GM21526 (cell line): ENCODE measurements at regions not wholly inside any gene's neighbourhood (a gene's known extent, or its start where the extent isn't known, plus 50 kb on each side); places are given as distances from the start of the nearest gene placed in this dataset.
"Not testable (repeated sequence)": the region's sequence is repeated elsewhere in the genome, so short reads cannot be mapped to it uniquely, and the experiment has no call there.

ENCODE experiments used
- ATAC-seq: cut with Tn5 transposase; IDR thresholded peaks from one replicate; pipeline ENCODE4 v1.9.1; 2021; ENCODE audit warnings: moderate library complexity; ENCODE audit not compliant: unreplicated experiment, low FRiP score

DNA sequence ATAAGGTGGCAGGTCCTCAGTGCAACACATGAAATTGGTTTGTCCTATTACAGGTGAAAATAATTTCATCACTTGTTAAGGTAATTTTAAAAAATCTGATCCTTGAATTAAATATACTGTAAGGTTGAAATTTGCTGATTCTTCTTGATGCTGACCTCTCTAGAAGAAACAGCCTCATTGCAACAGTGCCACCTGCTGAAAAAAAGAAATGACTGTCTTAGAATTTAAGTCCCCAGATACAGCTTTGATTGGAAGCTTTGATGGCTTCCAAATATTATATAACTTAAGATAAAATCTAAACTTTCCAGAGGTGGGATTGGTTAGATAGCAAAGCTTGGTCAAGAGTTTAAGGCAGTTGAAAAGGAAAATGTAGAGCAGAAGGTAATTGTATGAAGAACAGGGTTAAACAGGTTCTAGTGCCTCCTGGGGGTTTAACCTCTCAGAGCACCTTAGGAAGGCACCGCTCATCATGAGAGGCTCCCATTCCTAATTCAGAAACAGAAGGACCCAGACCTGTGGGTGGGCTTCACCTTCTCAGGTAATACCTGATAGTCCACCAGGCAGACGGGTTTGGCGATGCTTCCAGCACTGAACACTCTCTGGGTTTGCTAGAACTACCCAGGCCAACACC is 401.0 kb downstream of the PAX1 start:
- no peak for ATAC-seq

DNA sequence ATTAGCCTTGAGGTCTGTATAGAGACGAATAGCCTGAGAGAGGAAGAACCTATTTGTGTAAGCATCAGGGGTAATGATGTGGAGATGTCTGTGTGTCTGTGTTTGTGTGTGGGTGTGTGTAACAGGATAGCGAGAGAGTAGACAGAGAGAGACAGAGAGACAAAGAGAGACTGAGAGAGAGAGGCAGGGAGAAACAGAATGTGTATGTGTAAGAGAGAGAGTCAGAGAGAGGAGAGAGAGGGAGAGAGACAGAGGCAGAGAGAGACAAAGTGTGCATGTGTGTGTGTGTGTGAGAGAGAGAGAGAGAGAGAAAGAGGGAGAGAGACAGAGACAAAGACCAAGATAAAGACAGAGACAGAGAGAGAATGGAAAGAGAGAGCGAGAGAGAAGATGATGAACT is 396.1 kb downstream of the PAX1 start:
- ATAC-seq, result no peak

DNA sequence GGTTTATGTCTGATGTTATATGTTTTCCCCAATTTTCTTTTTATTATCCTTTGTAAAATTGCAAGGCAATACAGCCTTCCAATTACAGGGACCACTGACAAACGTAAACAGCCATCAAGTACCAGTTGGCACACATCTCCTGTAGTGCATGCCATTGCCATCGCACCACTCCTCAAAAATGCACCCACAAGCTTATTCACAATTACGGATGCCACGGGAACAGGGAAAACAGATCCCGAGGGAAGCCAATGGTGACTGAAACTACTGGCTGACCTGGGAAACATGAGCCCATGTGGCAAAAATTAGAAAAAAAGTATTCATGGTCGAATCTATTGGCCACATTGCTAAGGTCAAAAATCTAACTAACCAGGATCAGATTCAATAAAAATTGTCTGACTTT is 395.2 kb downstream of the PAX1 start:
- ATAC-seq, result no peak

DNA sequence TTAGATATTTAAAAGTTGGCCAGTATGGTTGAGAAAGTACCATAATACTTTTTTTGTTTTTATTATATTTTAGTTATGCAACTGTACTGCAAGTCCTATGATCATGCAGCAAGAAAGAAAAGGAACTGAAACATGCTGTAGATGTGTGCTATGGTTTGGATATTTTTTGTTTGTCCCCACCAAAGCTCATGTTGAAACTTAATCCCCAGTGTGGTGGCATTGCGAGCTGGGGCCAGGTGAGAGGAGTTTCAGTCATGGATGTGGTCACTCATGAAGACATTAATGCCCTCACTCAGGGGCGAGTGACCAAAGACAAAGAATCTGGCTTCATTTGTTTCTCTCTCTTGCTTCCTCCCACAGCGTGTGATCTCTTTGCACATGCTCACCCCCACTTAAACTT is 393.9 kb downstream of the PAX1 start:
- ATAC-seq, result no peak

DNA sequence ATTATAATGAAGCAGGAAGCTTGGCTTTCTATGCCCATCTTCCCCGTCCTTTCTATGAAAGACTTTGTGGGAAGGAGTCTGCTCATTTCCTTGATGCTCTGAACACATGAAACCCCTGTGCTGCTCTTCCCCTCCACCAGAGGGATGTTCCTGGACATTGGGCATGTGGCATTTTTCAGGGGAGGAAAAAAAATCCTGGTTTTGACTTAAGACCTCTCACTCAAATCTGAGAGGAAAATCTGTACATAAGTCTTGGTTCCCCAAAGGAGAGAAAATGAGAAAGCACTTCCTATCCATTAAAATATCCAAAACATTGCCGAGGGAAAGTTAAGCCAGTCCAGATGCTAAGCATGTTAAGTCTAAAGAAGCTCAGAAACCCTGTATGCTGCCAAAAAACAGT is 393.0 kb downstream of the PAX1 start:
- no peak for ATAC-seq

DNA sequence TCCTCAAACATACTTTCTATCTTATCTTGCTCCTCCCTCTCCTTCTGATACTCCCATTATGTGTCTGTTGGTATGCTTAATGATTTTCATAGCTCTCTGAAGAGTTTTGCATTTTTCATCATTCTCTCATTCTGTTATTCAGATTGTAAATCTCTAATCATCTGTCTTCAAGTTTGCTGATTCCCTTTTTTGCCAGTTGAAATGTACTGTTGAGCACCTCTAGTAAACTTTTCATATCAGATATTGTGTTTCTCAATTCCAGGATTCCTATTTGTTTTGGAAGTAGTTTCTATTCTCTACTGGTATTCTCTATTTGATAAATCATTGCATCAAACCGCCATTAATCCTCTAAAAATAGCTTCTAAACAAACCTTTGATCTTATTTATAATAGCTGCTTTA is 387.7 kb downstream of the PAX1 start:
- no peak for ATAC-seq

DNA sequence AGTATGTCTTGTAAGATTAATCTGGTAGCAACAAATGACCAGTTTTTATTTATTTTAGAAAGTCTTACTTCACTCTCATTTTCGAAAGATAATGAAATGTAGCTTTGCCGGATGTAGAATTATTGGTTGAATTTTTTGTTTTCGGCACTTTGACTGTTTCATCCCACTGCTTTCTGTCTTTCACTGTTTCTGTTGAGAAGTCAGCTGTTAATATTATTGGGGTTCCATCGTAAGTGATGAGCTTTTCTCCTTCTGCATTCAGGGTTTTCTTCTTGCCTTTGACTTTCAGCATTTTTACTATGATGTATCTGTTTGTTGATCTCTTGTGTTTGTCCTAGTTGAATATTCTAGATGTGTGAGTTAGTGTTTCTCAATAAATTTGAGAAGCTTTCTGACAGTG is 383.4 kb downstream of the PAX1 start:
- ATAC-seq, result no peak

DNA sequence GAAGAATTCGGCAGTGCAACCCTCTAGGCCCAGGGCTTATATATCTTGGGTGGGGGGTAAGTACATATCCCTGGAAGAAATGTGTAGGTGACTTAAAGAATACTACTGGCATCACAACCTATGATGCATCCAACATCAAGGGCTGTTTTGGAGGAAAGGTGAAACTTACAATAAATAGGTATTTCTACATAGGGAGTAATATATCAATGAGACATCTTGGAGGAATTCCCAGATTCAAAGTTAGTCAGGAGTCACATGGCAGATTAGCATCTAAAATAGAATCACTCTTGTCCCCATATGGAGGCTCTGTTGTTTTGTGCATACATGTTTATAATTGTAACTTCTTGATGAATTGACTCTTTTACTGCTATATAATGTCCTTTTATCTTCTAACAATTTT is 375.5 kb downstream of the PAX1 start:
- no peak for ATAC-seq

DNA sequence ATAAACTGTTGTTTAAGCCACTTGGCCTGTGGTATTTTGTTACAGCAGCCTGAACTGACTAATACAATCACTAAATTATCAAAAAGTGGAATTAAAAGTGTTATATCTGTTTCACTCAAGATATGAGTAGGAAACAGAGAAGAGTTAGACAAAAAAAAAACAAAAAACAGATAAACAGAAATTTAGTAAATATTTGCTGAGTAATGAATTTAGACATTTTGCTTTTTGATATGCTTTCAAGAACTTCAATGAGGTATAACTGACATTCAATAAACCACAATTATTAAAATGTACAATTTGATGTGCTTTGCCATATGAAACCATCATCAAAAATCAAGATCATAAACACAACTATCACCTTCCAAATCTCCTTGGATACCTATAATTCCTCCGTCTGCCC is 369.2 kb downstream of the PAX1 start:
- no peak for ATAC-seq

DNA sequence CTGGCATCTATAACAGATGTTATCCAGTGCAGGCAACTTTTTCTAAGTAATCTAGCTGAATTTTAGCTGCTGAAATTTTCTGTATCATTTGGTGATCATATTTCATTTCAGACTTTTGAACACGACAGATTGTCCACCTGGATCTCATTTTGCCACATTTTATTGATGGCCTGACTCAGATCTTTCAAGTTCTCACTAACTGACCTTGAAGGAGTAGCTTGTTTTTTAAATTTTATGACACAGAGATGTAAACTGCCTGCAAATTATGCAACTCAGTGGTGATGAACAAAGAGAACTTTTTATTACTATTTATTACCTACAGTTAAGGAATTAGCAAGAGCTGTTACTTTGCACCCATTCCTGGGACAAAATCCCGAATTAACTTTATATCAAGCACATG is 366.4 kb downstream of the PAX1 start:
- ATAC-seq, result no peak

DNA sequence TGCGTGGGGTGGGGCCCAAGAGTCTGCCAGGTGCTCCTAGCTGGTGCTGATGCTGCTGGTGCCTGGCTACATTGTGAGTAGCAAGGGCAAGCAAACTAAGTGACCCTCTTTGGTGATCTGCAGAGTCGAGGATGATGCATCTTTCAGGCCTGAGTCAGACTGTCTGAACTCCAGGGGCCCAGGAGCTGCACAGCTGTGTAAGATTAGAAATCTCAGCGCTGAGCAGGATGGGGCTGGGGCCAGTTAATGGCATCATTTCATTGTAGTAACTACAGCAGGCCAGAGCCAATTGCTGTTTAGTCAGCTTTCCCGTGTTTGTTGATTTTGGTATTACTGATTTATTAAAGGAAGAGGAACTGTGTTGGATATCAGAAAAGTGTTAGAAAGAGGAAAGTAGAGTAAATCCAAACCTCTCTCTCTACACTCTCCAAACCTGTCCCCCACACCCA is 365.2 kb downstream of the PAX1 start:
- no peak for ATAC-seq

DNA sequence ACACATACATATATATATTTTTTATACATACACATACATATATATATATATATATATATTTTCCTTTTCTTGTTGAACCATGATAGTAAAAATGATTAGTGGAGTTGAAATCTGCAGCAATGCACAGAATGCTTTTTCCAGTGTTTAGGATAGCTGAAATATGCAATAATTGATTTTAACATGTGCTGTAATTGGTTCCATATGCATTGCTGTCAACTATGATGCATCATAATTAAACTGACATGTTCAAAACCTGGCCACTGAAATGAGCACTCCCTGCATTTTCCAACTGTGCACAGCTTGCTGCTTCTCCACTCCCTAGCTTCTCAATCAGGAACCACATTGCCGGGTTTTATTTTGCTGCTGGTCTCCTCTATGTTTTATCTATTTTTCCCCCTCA is 358.3 kb downstream of the PAX1 start:
- ATAC-seq, result no peak

DNA sequence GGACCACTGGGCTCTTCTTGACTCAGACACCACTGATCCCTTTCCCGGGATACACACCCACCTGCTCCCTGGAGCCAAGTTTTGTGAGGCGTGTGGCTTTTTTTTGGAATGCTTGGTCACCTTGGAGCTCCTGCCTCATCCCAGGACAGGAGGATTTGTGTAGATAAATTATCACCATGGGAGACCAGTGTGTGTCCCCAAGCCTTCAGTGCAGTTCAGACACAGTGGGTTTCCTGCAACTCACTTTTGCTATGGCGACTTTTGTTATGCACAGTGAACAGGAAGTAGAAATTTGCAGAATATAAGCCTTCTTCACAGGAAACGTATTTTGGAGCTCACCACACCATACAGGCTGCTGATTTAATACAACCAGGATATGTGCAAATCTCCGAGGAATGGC is 357.4 kb downstream of the PAX1 start:
- no peak for ATAC-seq

DNA sequence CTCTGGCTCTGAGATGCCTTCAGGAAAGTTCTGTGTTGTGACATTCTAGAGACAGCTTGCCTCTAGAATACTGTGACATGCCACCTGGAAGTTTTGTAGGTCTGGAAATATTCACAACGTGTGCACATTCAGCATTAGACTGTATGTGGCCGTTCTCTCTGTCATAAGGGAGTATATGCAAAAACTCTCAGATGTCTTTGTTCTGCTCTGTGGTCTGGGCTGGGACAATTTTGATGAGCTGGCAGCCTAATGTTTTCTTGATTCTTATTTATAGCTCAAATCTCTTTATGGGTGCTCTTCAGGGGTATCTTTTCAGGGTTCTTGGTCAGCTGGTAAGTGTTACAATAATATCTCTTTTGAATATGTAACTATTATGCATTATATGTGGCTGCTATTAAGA is 355.1 kb downstream of the PAX1 start:
- ATAC-seq, result no peak

DNA sequence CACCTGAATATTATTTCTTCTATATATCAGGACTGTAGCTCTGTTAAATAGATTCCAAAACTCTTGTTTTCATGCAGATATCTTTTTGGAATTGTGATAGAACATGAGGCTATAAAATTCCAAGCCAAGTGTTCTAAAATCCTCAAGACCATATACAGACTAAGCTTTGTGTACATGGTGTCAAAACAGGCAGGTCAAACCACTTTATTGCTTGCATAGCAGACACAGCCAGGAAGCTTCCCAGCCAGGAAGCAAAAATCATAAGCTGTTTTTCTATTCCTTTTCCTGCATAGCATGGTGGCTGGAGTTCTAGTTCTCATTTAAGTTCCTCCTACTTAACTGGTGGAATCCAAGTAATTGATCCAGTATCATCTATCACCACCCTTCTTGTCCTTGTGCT is 353.3 kb downstream of the PAX1 start:
- no peak for ATAC-seq

DNA sequence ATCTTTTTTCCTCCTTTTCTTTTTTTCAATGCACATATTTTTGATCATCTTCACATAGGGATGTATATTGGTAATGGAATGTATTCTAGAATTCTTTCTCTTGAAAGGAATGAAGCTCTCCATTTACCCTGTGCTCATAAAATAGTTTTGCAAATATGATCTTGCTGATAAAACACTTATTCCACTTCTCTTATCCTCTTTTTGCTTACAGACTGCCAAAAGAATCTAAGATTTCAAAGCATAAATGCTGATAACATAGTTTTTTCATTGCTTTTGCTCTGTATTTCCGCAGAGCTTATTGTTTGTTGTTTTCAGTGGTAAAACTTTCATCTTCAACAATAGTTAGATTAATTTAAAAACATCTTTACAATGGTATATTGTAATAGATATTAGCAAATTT is 350.5 kb downstream of the PAX1 start:
- ATAC-seq, result no peak

DNA sequence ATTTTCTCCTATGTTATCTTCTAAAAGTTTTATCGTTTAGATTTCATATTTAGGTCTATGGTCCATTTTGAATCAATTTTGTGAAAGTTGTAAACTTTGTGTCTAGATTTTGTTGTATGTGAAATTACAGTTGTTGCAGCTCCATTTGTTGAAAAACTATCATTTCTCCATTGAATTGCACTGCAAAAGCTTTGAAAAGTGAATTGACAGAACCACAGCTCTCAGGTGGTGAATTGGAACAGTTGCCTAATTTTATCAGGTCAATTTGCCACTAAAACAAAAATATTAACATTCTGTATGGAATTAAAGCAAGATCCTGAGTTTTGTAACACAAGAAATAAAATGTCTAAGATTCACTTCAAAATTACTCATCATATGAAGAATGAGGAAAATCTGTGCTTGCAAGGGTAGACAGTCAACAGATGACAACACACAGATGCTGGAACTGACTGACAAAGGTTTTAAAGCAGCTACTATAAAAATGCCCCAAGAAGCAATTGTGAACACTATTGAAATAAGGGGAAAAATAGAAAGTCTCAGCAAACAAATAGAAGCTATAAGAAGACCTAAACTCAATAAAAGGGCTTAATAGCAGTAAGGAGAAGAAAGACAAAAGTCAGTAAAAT is 346.7 kb downstream of the PAX1 start:
- ATAC-seq, result no peak

DNA sequence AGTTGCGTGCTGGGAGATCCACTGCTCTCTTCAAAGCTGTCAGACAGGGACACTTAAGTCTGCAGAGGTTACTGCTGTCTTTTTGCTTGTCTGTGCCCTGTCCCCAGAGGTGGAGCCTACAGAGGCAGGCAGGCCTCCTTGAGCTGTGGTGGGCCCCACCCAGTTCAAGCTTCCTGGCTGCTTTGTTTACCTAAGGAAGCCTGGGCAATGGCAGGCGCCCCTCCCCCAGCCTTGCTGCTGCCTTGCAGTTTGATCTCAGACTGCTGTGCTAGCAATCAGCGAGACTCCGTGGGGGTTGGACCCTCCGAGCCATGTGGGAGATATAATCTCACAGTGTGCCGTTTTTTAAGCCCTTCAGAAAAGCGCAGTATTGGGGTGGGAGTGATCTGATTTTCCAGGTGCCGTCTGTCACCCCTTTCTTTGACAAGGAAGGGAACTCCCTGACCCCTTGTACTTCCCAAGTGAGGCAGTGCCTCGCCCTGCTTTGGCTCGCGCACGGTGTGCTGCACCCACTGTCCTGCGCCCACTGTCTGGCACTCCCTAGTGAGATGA is 340.6 kb downstream of the PAX1 start:
- ATAC-seq, result not testable (repeated sequence)

DNA sequence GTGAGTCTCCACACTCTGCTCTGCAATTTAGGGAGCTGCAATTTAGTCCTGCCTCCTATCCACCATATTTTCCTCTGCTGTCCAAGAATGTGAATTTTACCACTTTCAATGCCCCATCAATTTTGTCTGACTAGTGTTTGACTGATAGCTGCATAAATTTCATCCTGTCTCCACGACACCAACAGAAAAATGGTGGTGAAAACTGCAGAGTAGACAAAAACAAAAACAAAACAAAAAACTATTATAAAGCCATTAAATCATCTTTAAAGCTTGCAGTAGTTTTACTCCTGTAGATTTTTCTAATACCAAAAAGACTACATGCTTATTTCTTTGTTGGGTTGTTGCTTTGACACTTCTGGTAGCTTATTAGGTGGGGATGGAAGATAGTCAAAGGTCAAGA is 322.0 kb downstream of the PAX1 start:
- ATAC-seq, result no peak

DNA sequence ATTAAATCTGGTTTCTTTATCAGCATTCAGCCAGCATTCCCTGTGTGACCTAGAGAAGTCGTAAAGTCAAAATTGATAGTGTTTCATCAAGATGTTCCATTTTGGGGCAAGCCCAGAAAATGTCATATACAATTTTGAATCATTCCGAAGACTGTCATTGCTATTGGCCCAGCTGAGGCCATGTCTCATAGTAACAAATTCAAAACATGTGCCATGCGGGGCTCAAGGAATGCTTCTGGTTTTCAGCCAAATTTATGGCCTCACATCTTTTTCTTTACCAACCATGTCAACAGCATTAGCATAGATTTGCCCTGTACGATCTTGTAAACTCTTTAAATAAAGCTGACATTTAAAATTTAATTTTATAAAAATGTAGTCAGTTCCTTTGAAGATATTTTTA is 314.7 kb downstream of the PAX1 start:
- no peak for ATAC-seq

DNA sequence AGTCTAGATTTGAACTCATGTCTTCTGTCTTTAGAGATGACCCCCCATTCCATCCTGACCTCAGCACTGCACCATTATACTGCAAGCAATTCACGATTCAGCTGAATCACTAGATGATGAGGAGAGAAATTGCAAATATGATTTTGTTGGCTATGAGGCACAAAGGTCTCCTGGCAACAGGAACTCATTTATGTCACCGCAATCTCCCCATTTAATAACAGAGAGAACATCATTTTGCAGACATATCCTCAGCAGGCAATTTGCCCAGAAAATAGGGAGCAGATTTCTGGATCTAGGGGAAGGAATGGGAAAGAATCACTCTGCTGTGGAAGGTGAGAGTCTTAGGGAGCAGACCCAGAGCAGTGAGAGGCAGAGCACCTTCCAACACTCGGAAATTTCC is 303.0 kb downstream of the PAX1 start:
- no peak for ATAC-seq

DNA sequence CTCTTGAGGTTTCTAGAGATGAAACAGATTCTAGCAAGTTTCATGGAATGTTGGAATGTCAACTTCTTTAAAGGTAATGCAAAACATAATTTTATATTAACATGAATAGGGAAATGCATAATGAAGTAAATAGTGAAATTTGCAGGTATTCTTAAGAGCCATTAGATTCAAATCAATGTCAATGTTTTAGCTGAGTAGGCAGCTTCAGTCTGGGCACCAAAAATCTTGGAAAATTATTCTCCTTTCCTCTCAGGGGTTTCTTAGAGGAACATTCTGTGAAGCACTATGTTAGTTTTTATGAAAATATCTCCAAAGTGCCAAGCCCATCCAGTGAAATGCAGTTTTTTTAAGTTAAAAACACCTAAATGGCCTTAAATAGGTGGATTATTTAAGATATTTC is 300.8 kb downstream of the PAX1 start:
- no peak for ATAC-seq
